Erythroblast (primary cell): ENCODE measurements at regions not wholly inside any gene's neighbourhood (a gene's known extent, or its start where the extent isn't known, plus 50 kb on each side); places are given as distances from the start of the nearest gene placed in this dataset.

Source experiments
- DNase-seq, 2 experiments: peaks; one replicate each; lab custom pipeline; 2025; lab: John Stamatoyannopoulos, UW
- GATA1 ChIP-seq: IDR thresholded peaks from 2 replicates; pipeline ENCODE4 v1.6.1; 2011; ENCODE audit warnings: low read depth, mild to moderate bottlenecking, control low read depth, low read length, moderate library complexity
- POLR2A ChIP-seq: IDR thresholded peaks from 2 replicates; pipeline ENCODE4 v1.6.1; 2011; ENCODE audit warnings: mild to moderate bottlenecking, low read length

GRCh38 chr15:81475471-81475870 lies 101.5 kb upstream of the TMC3 start:
- DNase-seq = no peak
- TF ChIP-seq POLR2A (no peak), GATA1 (no peak)

- no peak for TF ChIP-seq POLR2A
- DNase-seq = no peak
Observed at GRCh38 chr15:81473946-81474345, 99.9 kb upstream of the TMC3 start.

- DNase-seq = no peak
- TF ChIP-seq GATA1 (no peak), POLR2A (no peak)
Observed at GRCh38 chr15:81473177-81473576, 99.2 kb upstream of the TMC3 start.

- no peak for DNase-seq
- TF ChIP-seq GATA1 (no peak), POLR2A (no peak)
Observed at GRCh38 chr15:81471151-81471550, 97.1 kb upstream of the TMC3 start.

GRCh38 chr15:81469154-81469553 lies 95.1 kb upstream of the TMC3 start:
- TF ChIP-seq GATA1 = no peak
- DNase-seq = no peak

GRCh38 chr15:81466741-81467140 lies 92.7 kb upstream of the TMC3 start:
- TF ChIP-seq POLR2A = no peak
- DNase-seq = no peak

GRCh38 chr15:81454024-81454423 lies 80.0 kb upstream of the TMC3 start:
- TF ChIP-seq POLR2A = no peak
- no peak for TF ChIP-seq GATA1
- no peak for DNase-seq

- no peak for DNase-seq
- TF ChIP-seq POLR2A = no peak
- no peak for TF ChIP-seq GATA1
Observed at GRCh38 chr15:81450721-81451120, 76.7 kb upstream of the TMC3 start.

GRCh38 chr15:81449836-81450474 lies 75.9 kb upstream of the TMC3 start:
- no peak for TF ChIP-seq POLR2A
- TF ChIP-seq GATA1 = no peak

GRCh38 chr15:81443040-81443820 lies 69.2 kb upstream of the TMC3 start:
- TF ChIP-seq GATA1 (no peak), POLR2A (no peak)
- DNase-seq = no peak

More at GRCh38 chr15:81449836-81450474, 75.9 kb upstream of the TMC3 start:
- no peak for DNase-seq

- DNase-seq = no peak
- TF ChIP-seq GATA1 (no peak), POLR2A (no peak)
Observed at GRCh38 chr15:81442454-81442853, 68.4 kb upstream of the TMC3 start.

GRCh38 chr15:81434851-81435250 lies 60.8 kb upstream of the TMC3 start:
- no peak for DNase-seq
- no peak for TF ChIP-seq POLR2A
- no peak for TF ChIP-seq GATA1

- no peak for DNase-seq
- TF ChIP-seq POLR2A = no peak
Observed at GRCh38 chr15:81433462-81433861, 59.4 kb upstream of the TMC3 start.

GRCh38 chr15:81432179-81432578 lies 58.2 kb upstream of the TMC3 start:
- DNase-seq = no peak
- TF ChIP-seq GATA1 (no peak), POLR2A (no peak)

GRCh38 chr15:81427176-81427575 lies 53.2 kb upstream of the TMC3 start:
- no peak for TF ChIP-seq GATA1
- no peak for TF ChIP-seq POLR2A
- DNase-seq = no peak
